GM18505 (cell line): ENCODE measurements at regions not wholly inside any gene's neighbourhood (a gene's known extent, or its start where the extent isn't known, plus 50 kb on each side); places are given as distances from the start of the nearest gene placed in this dataset.

Source experiments
- ATAC-seq: cut with Tn5 transposase; IDR thresholded peaks from one replicate; pipeline ENCODE4 v1.9.1; 2021; ENCODE audit not compliant: unreplicated experiment
- POLR2A ChIP-seq: IDR thresholded peaks from 4 replicates; pipeline ENCODE4 v1.6.1; 2011; ENCODE audit warnings: borderline replicate concordance; ENCODE audit not compliant: insufficient read depth, insufficient read length; ENCODE audit errors: extremely low read depth

DNA sequence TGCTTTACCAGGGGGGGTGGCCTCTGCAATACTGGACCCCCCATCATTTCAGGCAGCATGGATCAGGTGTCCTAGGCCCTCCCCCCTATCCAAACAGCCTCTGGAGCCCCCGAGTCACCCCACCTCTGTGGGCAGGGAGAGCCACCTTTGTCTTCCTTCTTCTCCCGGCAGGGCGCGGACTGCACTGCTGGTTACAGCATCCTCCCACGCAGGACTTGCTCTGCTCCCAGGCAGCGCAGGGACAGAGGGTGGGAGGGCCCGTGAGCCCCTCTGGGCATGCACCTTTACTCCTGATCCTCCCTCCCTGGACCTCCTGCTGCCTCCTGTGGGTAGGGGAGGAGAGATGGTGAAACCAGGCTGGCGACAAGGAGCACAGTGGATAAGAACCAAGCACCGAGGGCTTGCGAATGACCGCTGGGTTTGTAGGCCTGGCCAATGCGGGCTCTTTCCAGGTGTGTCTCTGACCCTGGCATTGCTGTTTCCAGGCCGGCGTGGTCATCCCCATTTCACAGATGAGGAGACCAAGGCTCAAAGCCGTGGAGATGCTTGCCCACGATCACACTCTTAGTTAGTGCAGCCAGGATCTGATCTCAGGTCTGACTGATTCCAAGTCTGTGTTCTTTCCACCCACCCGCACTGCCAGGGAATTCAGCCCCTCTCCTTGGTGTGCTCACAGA lies 73.6 kb upstream of the TARDBP start:
- no peak for TF ChIP-seq POLR2A
- ATAC-seq, result no peak

DNA sequence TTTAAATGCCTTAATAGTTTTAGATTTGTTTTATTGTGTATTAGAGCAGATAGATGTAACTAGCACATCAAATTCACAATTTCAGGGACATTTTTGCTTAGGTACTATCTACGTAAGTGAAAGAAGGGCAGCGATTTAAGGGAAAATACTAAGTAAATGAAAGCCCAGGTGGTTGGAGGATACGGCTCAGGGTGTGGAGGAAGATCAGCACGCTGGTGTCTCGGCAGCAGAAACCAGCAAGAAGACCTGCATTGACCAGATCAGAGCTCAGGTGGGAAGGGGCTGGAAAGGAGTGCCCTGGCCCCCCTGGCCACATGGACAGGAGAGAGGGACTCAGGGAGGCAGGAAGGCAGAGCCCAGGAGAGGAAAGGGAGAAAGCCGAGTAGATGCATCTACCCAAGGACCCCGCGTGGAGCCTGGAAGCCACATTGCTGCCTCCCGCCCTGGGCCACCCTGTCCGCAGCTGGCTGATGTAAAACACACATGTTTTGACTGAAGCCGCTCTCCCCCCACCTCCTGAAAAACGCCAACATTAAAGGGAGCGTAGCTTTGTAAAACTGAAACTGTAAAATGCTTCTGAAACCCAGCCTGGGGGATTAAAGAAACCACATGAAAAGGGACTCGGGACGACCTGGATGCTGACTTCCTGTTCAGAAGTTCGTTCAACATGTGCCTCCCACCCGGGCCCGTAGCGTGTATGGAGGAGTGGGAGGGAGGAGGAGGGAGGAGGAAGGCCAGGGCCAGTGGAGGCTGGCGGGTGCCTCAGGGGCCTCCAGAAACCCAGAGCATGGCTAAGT lies 72.6 kb upstream of the TARDBP start:
- no peak for ATAC-seq
- TF ChIP-seq POLR2A, result no peak

DNA sequence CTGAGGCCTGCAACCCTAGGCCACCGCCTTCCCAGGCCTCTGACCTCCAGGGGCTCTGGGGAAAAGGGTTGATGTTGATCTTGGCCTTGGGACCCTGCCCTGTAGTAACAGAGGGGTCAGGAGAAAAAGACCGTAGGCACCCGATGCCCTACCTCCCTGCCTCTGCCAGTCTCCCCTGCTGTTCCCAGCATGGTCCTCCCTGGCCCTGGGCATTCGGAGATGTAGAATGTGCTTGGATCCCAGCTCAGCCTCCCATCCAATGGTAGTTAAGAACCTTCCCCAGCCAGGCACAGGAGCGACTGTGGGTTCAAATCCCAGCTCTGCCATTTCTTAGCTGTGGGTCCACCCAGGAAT lies 72.0 kb upstream of the TARDBP start:
- TF ChIP-seq POLR2A, result no peak
- no peak for ATAC-seq

DNA sequence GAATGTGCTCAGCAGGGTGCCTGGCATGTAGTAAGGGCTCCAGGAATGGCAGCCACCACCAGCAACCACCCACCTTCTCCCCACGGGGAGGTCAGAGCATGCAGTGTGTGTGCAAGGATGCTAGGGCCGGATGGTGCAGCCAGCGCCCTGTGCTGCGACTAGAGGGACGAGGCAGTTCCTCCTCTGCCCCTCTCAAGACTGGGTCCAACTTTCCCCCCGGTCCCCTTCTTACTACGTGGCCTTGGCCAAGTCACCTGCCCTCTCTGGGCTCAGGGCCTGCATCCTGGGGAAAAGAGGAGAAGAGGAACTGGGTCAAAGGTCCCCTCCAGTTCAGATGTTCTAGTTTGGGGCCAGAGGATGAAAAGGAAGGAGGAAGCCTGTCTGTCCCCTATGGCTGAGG lies 71.6 kb upstream of the TARDBP start:
- no peak for TF ChIP-seq POLR2A
- ATAC-seq, result no peak

DNA sequence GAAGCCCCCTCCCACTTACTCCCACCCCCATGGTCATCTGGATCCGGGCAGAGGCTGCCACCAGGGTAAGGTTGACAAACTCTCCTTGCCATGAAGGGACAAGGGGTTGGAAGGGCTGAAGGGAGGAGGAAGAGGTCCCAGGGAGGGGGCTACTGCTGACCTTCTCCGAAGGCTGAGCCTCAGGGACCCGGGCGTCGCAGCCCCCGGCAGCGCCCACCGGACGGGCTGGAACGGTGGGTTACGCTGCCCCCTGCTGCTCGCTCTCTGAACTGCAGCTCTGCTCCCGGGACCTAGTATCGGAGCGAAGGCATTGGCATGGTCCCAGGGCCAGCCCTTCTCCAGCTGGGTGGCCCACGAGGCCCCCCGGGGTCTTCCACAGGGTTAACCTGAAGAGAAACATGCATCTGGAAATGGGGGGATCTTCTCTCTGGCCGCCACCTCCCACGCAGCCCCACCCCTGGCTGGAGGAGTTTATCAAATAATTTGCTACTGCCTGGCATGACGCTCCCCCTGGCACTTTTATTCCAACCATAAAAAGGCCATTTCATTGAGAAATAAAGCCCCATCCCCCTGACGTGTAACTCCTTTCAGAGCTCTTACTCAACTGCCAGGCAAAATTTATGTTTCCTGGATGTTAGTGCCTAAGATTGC lies 70.4 kb upstream of the TARDBP start:
- no peak for TF ChIP-seq POLR2A
- no peak for ATAC-seq

DNA sequence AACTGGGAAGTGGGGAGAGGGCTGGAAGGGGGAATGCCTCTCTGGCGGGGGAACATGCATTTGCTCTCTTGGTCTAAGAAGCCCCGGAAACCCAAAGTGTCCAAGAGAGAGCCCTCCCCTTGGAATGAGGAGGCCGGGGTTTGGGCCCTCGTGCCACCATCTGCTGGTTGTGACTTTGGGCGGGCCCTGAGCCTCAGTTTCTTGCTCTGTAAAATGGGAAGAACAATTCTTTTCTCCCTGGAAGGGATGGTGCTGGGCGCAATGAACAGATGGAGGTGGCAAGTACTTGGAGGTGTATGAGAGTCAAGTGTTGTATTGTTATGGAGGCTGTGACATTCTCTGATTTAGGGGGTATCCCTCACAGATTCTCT lies 69.9 kb upstream of the TARDBP start:
- ATAC-seq, result no peak
- no peak for TF ChIP-seq POLR2A

DNA sequence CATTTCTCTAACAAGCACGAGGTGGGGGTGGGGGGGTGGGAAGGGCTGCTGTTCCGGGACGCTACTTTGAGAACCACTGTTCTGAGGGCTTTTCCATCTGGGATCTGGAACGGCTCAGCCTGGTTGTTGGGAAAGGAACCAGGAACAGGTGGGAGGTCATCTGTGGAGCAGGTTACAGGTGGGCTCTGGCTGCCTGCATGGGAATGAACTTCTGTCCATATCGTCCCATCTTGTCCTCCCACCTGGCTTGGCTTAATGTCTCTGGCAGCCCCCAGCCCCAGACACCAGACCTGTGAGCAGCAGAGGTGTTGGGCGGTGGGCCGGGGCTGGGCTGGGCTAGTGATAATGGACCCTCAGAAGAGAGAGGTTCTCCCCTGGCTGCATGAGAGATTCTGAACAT lies 69.4 kb upstream of the TARDBP start:
- no peak for ATAC-seq
- no peak for TF ChIP-seq POLR2A

DNA sequence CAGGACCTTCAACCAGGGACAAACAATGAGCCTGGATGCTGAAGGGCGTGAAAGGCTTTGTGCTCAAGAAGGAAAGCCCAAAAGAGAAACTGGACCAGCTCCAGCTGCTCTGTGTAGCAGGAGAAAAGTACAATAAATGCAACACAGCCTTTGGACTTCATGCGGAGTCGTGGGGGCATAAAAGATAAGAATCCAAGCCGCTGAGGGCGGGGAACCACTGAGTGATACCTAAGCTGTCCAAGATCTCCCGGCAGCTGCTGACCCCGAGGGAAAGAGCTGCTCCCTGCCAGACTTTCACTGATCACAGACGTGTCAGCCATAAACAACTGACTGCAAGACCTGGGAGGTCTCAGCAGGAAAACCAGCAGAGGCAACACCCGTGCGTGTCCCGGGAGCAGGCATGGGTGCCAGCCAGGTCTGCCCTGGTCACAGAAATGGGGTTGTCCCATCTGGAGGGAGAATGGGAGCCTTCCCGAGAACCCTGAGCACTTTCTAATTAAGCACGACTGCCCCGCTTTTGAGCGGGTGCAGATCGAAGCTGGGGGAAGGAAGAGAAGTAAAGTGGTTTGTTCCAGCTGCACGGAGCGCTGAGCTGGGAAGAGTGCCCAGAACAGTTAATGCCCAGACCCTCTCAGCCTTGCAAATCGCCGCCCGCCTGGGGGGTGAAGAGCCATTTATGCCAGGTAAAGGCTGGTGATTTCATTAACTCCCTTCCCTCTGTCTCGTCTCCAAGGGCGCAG lies 68.3 kb upstream of the TARDBP start:
- no peak for ATAC-seq
- TF ChIP-seq POLR2A, result no peak

DNA sequence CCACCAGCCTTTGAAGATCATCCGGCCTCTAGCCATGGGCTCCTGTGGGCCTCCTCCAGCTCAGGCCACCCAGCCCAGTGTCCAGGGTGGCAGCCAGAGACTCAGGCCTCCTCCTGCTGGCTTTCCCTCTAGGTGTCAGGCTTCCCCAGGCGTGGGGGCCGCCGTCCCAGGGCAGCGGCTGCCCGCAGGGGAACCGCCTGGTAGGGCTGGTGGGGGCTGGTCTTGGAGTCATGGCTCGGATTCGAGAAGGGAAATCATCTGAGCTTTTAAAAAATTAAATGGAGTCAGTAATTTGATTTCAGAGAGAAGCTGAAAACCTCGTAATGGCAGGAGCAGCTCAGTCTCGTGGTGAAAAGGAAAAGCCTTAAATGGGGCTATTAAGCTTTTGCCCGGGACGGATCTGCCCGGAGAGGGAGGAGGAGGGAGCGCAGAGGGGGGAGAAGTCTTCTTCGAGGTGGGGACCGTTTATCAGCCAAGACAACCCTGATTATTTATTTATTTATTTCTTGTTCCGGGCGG lies 66.4 kb upstream of the TARDBP start:
- TF ChIP-seq POLR2A, result no peak
- ATAC-seq, result no peak

DNA sequence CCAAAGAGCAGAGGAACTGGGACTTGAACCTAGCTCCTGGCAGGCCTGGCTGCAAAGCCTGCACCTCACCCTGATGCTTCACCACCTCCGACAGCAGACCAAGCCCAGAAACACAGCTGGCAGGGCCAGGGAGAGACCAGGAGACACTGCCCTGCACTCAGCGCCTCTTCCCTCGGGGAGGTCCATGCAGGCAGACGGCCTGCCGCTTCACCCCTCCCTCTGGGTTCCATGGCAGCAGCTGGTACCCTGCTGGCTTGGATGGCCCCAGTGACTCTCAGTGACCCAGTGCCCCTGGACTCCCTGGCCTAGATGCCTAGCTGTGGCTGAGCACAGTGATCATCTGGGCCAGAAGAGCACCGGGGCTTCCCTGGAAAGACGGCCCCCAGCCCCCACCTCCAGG lies 65.3 kb upstream of the TARDBP start:
- ATAC-seq, result no peak
- TF ChIP-seq POLR2A, result no peak

DNA sequence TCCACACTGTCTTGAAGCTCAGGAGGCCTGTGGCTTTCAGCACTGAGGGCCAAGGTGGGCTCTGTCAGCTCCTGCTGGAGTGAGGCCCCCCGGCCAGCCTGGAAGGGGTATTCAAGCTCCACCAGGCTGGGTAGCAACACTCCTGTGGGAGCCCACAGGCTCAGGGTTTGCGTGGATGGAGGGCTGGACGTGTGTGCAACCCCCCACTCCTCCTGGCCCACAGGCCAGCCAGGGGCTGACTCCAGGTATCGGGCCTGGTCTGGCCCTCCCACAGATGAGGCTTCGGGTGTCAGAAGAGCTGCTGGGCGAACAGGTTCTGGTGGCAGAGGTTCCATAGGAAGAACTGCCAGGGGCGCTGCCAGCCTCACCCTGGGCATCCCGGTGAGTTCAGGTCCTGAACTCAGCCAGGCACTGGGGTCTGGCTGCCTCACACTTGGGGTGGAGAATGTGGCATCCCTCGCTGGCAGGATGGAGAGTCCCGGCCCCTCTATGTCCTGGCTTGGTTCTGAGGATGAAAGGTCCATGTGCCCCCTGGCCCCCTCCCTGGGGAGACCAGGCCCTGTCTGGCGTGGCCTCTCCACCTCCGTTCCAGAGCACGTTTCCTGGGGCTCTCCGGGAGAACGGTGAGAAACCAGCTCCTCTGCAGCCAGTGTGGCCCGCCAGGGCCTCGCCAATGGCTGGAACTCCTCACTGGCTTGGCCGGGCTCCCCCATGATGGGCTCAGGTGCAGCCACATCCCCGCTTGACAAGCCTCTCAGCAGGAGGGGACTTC lies 64.6 kb upstream of the TARDBP start:
- TF ChIP-seq POLR2A, result no peak
- ATAC-seq, result no peak

DNA sequence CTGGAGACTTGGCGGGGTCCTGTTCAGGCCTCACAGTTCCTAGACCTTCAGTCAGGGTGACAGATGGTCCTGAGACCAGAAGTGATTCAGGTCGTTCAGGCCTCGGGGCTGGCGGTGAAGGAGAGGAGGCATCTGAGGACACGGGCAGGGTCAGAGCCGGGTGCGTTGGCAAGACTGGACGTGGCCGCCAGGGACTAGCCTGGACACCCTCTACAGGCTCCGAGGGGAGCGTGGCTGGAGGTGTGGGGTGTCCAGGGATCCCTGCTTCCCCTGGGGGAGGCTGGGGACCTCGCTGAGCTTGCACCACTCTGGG lies 64.0 kb upstream of the TARDBP start:
- TF ChIP-seq POLR2A, result no peak
- no peak for ATAC-seq
